ENCODE measurements at regions not wholly inside any gene's neighbourhood (a gene's known extent, or its start where the extent isn't known, plus 50 kb on each side); places are given as distances from the start of the nearest gene placed in this dataset.
"Not testable (repeated sequence)": the region's sequence is repeated elsewhere in the genome, so short reads cannot be mapped to it uniquely, and the experiment has no call there.

DNA sequence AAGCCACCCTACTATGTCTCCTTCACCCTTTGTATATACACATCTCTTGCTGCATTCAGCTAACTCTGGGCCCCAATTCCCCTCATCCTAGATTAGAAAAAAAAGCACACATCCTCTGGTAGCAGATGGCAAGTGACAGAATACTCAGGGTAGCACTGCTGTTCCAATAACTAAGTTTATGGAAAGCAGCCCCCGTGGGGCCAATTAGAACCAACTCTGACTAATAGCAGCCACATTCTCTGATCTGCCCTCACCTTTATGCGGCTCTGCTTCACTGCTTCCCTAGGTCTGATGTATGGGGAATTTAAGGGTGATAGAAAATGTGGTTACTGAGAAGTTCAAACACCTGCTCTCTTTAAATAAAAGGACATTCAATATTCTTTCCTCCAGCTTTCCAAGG, 74.9 kb upstream of the SETMAR start:
- no peak for DNase-seq

- no peak for DNase-seq
Observed at GRCh38 chr3:4231041-4231440, 72.1 kb upstream of the SETMAR start.

DNA sequence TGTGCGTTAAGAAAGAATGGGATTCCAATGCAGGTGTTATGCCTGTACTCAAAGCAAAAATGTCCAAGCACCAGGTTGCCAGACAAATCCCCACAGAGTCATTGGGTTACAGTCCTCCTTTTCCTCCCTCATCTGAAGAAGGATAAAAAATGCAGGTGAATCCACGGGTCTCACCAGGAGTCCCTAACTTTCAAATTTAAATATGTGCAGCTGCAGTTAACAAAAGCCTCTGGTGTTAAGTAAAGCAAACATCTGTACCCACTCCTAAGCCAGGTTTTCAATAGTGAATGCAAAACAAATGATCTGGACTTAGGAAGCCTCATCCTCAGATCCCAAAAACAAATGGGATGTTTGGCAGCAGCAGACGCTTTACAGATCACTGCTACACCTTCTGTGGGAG, 70.4 kb upstream of the SETMAR start:
- no peak for DNase-seq

DNA sequence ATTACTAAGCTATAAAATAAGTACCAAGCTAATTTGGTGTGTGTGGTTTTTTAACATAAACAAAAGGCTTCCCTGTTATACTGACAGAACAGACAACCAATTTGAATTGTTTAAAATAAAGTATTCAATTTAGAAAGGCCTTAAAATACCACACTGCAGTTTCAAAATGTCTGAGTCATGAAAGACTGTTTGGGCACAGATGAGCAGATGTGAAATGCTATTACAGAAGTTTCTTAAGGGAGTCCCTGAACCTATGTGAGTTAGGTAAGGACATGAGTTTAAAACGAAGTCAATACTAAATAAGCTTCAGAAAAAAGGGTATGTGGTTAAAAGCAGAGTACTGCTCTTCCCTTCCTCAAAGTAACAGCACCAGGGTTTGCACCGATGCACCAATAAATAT, 69.7 kb upstream of the SETMAR start:
- no peak for DNase-seq

DNA sequence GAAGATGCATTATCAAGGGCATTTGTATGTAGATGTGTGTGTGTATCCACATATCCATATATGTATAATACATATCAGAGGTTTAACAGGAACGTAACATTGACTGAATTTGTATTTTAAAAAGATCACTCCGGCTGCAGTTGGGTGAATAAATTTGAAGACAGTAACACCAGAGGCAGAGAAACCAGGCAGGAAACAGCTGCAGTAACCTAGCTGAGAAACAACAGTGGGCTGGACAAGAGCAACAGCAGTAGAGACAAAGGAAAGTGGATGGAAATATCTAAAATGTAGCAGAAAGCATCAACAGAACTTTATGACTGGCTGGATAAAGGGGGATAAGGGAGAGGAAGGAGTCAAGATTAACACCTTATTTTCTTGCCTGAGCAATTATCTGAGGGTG, 68.3 kb upstream of the SETMAR start:
- DNase-seq = no peak

DNA sequence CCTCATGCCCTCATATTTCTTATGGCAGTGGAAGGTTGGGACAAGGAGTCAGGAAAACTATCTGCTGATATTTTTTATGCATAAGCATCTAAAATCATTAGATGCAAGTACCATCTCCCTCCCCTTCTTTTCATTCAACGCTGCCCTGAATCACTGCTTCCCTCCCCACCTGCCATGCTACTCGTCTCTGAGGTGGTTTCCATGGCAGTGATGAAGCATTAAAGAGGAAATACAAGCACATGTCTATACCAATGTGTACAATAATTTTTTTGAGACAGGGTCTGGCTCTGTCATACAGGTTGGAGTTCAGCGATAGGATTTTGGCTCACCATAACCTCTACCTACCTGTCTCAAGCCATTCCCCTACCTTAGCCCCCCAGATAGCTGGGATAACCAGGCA, 67.5 kb upstream of the SETMAR start:
- no peak for DNase-seq

- no peak for DNase-seq
Observed at GRCh38 chr3:4241595-4242170, 61.5 kb upstream of the SETMAR start.

DNA sequence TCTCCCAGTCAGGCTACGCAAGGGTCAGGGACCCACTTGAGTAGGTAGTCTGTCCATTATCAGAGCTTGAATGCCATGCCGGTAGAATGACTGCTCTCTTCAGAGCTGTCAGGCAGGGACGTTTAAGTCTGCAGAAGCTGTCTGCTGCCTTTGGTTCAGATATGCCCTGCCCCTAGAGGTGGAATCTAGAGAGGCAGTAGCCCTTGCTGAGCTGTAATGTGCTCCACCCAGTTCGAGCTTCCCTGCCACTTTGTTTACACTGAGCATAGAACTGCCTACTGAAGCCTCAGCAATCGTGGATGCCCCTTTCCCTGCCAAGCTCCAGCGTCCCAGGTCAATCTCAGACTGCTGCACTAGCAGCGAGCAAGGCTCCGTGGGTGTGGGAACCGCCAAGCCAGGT, 57.5 kb upstream of the SETMAR start:
- no peak for DNase-seq

DNA sequence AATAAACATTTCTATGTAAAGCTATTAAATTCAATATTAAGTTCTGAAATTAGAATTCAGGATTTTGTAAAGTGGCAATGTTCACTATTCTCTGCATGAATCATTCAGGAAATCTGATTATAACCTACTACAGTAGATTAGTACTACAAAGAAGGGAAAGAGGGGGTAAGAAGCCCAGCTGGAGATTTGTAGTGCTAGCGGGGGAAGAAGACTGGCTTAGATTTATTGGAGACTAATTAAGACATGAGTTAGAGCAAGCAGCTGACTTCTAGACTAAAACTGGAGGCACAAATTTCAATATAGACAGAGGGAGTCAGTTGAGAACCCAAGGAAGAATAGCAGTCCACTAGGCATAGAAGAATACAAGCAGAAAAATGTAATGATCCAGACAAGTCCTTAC, 55.8 kb upstream of the SETMAR start:
- DNase-seq = no peak

GRCh38 chr3:4250064-4250463, 53.1 kb upstream of the SETMAR start:
- DNase-seq = no peak

GRCh38 chr3:4251412-4251811, 51.8 kb upstream of the SETMAR start:
- no peak for DNase-seq

DNA sequence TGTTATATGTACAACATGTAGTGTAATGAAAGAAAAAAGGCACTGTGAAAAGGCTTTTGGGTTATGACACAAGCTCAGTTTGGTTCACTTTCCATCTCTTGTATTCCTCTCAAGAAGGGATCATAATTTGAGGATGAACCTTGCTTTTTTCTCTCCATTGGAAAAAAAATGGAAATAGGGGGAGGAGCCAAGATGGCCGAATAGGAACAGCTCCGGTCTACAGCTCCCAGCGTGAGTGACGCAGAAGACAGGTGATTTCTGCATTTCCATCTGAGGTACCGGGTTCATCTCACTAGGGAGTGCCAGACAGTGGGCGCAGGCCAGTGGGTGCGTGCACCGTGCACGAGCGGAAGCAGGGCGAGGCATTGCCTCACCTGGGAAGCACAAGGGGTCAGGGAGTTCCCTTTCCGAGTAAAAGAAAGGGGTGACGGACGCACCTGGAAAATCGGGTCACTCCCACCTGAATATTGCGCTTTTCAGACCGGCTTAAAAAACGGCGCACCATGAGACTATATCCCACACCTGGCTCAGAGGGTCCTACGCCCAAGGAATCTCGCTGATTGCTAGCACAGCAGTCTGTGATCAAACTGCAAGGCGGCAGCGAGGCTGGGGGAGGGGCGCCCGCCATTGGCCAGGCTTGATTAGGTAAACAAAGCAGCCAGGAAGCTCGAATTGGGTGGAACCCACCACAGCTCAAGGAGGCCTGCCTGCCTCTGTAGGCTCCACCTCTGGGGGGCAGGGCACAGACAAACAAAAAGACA, 49.9 kb upstream of the SETMAR start:
- DNase-seq = not testable (repeated sequence)

Data from fibroblast of upper back skin (primary cell).